MM.1S (cell line): ENCODE measurements at regions not wholly inside any gene's neighbourhood (a gene's known extent, or its start where the extent isn't known, plus 50 kb on each side); places are given as distances from the start of the nearest gene placed in this dataset.

Source experiments
- CTCF ChIP-seq: fragments of 300-600 bp; sonication (generic); IDR thresholded peaks from 2 replicates; pipeline ENCODE4 v1.5.1; 2016; ENCODE audit warnings: antibody characterized with exemption, low read length, mixed read lengths
- EZH2 ChIP-seq: fragments of 300-600 bp; sonication (generic); optimal IDR thresholded peaks from 2 replicates; pipeline ENCODE3; 2017; ENCODE audit warnings: low read depth, mild to moderate bottlenecking, antibody characterized with exemption, low read length, mixed read lengths

GRCh38 chr14:88989911-88990310 is 165.5 kb downstream of the TTC8 start:
- no peak for TF ChIP-seq EZH2
- TF ChIP-seq CTCF: no peak
